HG03039 (cell line): ENCODE measurements at regions not wholly inside any gene's neighbourhood (a gene's known extent, or its start where the extent isn't known, plus 50 kb on each side); places are given as distances from the start of the nearest gene placed in this dataset.

ENCODE experiments used
- ATAC-seq: cut with Tn5 transposase; IDR thresholded peaks from one replicate; pipeline ENCODE4 v1.9.1; 2021; ENCODE audit warnings: mild to moderate bottlenecking, moderate library complexity; ENCODE audit not compliant: unreplicated experiment

GRCh38 chr18:28831476-28831875, 654.5 kb upstream of the CDH2 start:
- ATAC-seq: no peak

- no peak for ATAC-seq
Measured at GRCh38 chr18:28826107-28826506, 649.2 kb upstream of the CDH2 start.

GRCh38 chr18:28824183-28824574, 647.2 kb upstream of the CDH2 start:
- ATAC-seq: no peak

- no peak for ATAC-seq
Measured at GRCh38 chr18:28823506-28824182, 646.7 kb upstream of the CDH2 start.

- ATAC-seq: no peak
Measured at GRCh38 chr18:28820353-28820752, 643.4 kb upstream of the CDH2 start.

GRCh38 chr18:28816155-28816554, 639.2 kb upstream of the CDH2 start:
- ATAC-seq: no peak

- no peak for ATAC-seq
Measured at GRCh38 chr18:28814365-28814764, 637.4 kb upstream of the CDH2 start.

GRCh38 chr18:28808373-28808772, 631.4 kb upstream of the CDH2 start:
- ATAC-seq: no peak

- ATAC-seq: no peak
Measured at GRCh38 chr18:28805491-28805890, 628.6 kb upstream of the CDH2 start.

- ATAC-seq: no peak
Measured at GRCh38 chr18:28804512-28805202, 627.7 kb upstream of the CDH2 start.

- ATAC-seq: no peak
Measured at GRCh38 chr18:28802546-28802945, 625.6 kb upstream of the CDH2 start.

- ATAC-seq: no peak
Measured at GRCh38 chr18:28801876-28802275, 624.9 kb upstream of the CDH2 start.

GRCh38 chr18:28794459-28795245, 617.7 kb upstream of the CDH2 start:
- no peak for ATAC-seq

- ATAC-seq: no peak
Measured at GRCh38 chr18:28793901-28794300, 617.0 kb upstream of the CDH2 start.

- ATAC-seq: no peak
Measured at GRCh38 chr18:28792404-28793086, 615.6 kb upstream of the CDH2 start.

GRCh38 chr18:28791101-28791500, 614.2 kb upstream of the CDH2 start:
- ATAC-seq: no peak

GRCh38 chr18:28789502-28789901, 612.6 kb upstream of the CDH2 start:
- no peak for ATAC-seq

GRCh38 chr18:28786926-28787325, 610.0 kb upstream of the CDH2 start:
- no peak for ATAC-seq

- no peak for ATAC-seq
Measured at GRCh38 chr18:28781616-28782362, 604.9 kb upstream of the CDH2 start.

- no peak for ATAC-seq
Measured at GRCh38 chr18:28778706-28779105, 601.8 kb upstream of the CDH2 start.

GRCh38 chr18:28777756-28778155, 600.8 kb upstream of the CDH2 start:
- ATAC-seq: no peak
